Pancreas (tissue), 10 donors: ENCODE measurements at regions not wholly inside any gene's neighbourhood (a gene's known extent, or its start where the extent isn't known, plus 50 kb on each side); places are given as distances from the start of the nearest gene placed in this dataset.

ENCODE experiments used
- ATAC-seq, 4 donors: fragments of 200-7000 bp; cut with Tn5 transposase; one replicate each; pipeline versions ENCODE4 v1.8.0 to v1.9.1; 2020; ENCODE audit warnings: mild to moderate bottlenecking in 4 of 4, moderate library complexity in 4 of 4
- DNase-seq, 6 donors: peaks; one replicate each; pipeline ENCODE4 v3.0.0-alpha.2; 2020
- FAIRE-seq: peaks from 2 replicates; lab custom pipeline; 2012; peaks lifted over from hg19 to GRCh38; lab: Jason Lieb, UNC
- H3K27ac ChIP-seq, 4 donors: fragments of 200-600 bp; sonication (generic); 1 replicate in 3 of 4; 2 replicates in 1 of 4; pipeline versions ENCODE4 v1.5.0 to v1.8.0; 2020
- H3K27me3 ChIP-seq, 4 donors: fragments of 200-600 bp; one replicate each; pipeline ENCODE4 v1.8.0; 2021
- H3K36me3 ChIP-seq, 3 donors: fragments of 200-600 bp; sonication (generic) in 1 of 3; one replicate each; pipeline versions ENCODE4 v1.5.0 to v1.8.0; 2020 to 2021
- H3K4me1 ChIP-seq, 3 donors: fragments of 200-600 bp; one replicate each; pipeline ENCODE4 v1.8.0; 2021
- H3K4me3 ChIP-seq, 4 donors: fragments of 200-600 bp; sonication (generic) in 2 of 4; one replicate each; pipeline versions ENCODE4 v1.5.0 to v1.8.0; 2020 to 2021
- H3K9me3 ChIP-seq, 4 donors: fragments of 200-600 bp; one replicate each; pipeline ENCODE4 v1.8.0; 2021
- WGBS, 2 donors: extraction: QIAGEN DNeasy Blood & Tissue Kit; methylation state at CpG; one replicate each; pipeline ENCODE4 v1.1.7; 2013; 5-methylcytosine and 5-hydroxymethylcytosine counted together
- intact Hi-C, 3 donors: fragments of 100-400 bp; cut with DNase I; formaldehyde crosslinking; loops; one replicate each; pipeline versions ENCODE4 v1.11.1 to v1.14.2; 2022
- TF ChIP-seq, protein P1 (sequence below), 4 donors: fragments of 200-600 bp; sonication (generic) in 3 of 4; IDR thresholded peaks; one replicate each; pipeline versions ENCODE4 v1.5.0 to v1.8.0; 2021; ENCODE audit warnings: antibody characterized with exemption in 4 of 4
- donor health status: healthy with polysubstance abuse.
- donor health status: DM: no; HTN: no; CAD: no; lungs with moderate emphysema.
- donor health status: DM: no; HTN: no; CAD: no.
- donor health status: control.
- donor health status: control.
- donor health status: Bipolar disorder and iron deficiency.
- donor health status: DM: yes; HTN: yes; CAD: no.
- donor health status: DM: no; HTN: no; CAD: no.
- donor health status: DM: no; HTN: no; CAD: no.
- donor health status: DM: yes; HTN: yes; CAD: no.

DNA sequence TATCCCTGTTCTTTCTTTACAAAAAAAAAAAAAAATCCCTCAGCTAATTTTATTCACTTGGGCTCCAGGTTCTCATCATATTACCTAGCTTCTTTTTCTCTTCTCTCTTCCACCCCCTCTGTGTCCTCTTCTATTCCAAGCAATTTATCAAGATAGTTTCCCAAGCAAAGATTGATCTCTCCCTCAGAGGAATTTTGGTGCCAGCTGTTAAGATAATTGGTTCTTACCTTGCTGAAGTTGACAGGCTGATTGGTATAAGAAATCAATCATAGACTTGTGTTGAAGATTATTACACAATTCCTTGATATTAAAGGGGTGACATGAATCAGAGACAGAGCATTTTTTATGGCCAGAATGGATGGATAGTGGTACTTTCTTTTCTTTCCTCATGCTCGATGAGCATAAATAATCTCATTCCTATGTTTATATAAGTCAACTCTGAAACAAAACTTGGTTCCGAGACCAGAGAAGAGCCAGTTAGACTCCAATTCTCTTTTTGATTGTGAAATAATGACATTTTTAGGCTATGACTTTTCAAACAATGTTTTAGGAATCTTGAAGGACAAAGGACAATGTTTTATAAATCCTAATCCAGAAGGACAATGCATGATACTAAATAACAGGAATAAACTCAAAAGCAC lies 264.1 kb upstream of the PRKD1 start:
- no peak for ATAC-seq
- Histone ChIP-seq H3K4me3 (no peak overlapping the region), H3K9me3 (no peaks in the 10 kb centered on the region), H3K27ac (no peak overlapping the region), H3K27me3 (no peaks in the 10 kb centered on the region), H3K4me1 (no peaks in the 10 kb centered on the region), H3K36me3 (no peaks in the 10 kb centered on the region)
- intact Hi-C loops: no loop called here
- DNase-seq: no peak
- no peak for FAIRE-seq
- WGBS, 2 donors: 72 to 83% methylated on average over 2 of the region's 2 CpGs
- TF ChIP-seq, protein P1, sequence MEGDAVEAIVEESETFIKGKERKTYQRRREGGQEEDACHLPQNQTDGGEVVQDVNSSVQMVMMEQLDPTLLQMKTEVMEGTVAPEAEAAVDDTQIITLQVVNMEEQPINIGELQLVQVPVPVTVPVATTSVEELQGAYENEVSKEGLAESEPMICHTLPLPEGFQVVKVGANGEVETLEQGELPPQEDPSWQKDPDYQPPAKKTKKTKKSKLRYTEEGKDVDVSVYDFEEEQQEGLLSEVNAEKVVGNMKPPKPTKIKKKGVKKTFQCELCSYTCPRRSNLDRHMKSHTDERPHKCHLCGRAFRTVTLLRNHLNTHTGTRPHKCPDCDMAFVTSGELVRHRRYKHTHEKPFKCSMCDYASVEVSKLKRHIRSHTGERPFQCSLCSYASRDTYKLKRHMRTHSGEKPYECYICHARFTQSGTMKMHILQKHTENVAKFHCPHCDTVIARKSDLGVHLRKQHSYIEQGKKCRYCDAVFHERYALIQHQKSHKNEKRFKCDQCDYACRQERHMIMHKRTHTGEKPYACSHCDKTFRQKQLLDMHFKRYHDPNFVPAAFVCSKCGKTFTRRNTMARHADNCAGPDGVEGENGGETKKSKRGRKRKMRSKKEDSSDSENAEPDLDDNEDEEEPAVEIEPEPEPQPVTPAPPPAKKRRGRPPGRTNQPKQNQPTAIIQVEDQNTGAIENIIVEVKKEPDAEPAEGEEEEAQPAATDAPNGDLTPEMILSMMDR (IDR thresholded peaks at IDR 0.05): no peak

DNA sequence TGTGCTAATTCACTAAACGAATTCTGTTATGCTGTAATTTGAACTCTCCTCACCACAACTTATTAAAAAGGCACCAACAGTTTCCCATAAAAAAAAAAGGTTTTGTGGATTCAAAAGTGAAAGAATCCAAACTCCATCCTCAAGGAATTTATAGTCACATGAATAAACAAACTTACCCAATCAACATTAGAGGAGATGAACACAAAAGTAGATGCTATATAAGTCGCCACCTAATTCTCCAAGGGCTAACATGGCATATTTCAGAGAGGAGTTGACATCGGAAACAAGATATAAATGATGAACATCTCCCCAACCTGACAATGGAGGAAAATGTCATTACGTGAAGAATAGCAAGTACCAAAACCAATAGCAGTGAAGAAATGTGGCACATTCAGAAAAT lies 265.5 kb upstream of the PRKD1 start:
- DNase-seq (no peak), FAIRE-seq (no peak), ATAC-seq (no peak)
- TF ChIP-seq, protein P1 (IDR thresholded peaks at IDR 0.05): no peak
- H3K36me3 ChIP-seq: no peaks in the 10 kb centered on the region
- H3K4me1 ChIP-seq: no peaks in the 10 kb centered on the region
- no peaks in the 10 kb centered on the region for H3K27me3 ChIP-seq
- H3K9me3 ChIP-seq: no peaks in the 10 kb centered on the region
- H3K27ac ChIP-seq: no peak overlapping the region
- WGBS, 2 donors: 76 to 82% methylated on average over 4 of the region's 4 CpGs
- H3K4me3 ChIP-seq: no peak overlapping the region
- intact Hi-C loops: no loop called here

DNA sequence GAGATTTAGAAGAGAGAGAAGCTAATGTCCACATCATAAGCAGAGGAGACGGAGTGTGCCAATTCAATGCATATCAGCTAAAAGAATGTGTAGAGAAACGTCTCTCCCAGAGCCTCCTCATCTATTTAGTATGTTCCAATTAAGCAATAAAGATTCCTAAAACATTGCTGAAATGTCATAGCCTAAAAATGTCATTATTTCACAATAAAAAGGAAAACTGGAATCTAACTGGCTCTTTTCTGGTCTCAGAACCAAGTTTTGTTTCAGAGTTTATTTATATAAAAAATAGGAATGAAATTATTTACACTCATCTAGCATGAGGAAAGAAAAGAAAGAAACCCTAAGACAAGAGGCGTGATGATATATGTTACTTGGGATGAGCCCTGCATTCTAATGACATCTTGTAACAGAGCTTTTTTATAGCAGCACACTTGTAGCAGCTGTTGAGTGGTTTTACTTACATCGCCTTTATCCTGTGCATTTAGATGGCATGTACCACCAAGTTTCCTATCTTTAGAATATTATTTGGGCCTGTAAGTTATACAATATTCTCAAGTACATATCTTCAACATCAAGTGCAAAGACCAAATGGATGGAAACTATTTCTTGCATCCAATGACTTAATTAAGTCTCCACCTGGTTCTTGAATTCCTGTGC lies 266.3 kb upstream of the PRKD1 start:
- WGBS, 2 donors: 84 to 87% methylated on average over 4 of the region's 4 CpGs
- Histone ChIP-seq H3K36me3 (no peaks in the 10 kb centered on the region), H3K27ac (no peak overlapping the region), H3K4me1 (no peaks in the 10 kb centered on the region), H3K27me3 (no peaks in the 10 kb centered on the region), H3K4me3 (no peak overlapping the region), H3K9me3 (no peaks in the 10 kb centered on the region)
- TF ChIP-seq, protein P1 (IDR thresholded peaks at IDR 0.05): no peak
- intact Hi-C loops: no loop called here
- no peak for DNase-seq
- no peak for FAIRE-seq
- peak in 1 of 4 donors; percentile 47 for ATAC-seq

DNA sequence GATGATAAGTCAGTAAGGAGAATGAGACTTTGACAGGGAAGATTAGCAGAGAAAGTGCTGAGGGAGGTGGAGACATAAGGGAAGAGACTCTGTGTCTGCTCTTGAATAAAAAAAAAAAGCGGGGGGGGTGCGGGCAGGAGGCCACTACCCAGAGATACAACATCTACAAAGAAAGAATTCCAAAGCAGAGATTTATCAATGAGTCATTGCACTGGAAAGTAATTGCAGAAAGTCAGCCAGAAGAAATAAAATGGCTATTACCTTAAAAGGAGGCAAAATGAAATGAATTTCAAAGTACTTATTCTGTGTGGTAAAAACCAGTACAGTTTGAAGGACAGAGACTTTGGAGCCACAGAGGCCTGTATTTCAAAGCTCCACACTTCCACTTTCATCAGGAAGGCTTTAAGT lies 267.1 kb upstream of the PRKD1 start:
- Histone ChIP-seq H3K36me3 (no peaks in the 10 kb centered on the region), H3K27me3 (no peaks in the 10 kb centered on the region), H3K9me3 (no peaks in the 10 kb centered on the region), H3K4me3 (no peak overlapping the region), H3K27ac (no peak overlapping the region), H3K4me1 (no peaks in the 10 kb centered on the region)
- DNase-seq (no peak), ATAC-seq (peak in 3 of 4 donors; percentile 24 to 53 (median 35)), FAIRE-seq (no peak)
- WGBS, 2 donors: 51 to 74% methylated on average over 2 of the region's 2 CpGs
- intact Hi-C loops: no loop called here
- TF ChIP-seq, protein P1 (IDR thresholded peaks at IDR 0.05): no peak

DNA sequence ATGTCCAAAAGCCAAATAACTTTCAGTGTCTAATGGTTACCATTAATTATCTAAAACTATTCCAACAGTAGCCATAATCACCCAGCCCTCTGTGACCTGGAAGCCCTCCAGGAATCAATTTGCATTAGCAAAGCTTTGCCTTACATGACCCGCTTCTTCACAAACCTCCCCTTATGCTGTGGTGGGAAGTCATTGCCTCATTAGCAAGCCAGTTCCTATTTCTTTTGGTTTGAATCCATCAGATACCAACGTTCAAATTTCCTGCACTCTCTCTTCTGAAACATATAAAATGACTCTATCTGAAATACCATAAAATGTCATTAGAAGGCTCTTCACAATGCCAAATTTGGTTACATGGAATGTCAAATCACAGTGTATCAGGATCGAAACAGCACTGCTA lies 268.3 kb upstream of the PRKD1 start:
- Histone ChIP-seq H3K27ac (no peak overlapping the region), H3K4me3 (no peak overlapping the region), H3K27me3 (no peaks in the 10 kb centered on the region), H3K36me3 (no peaks in the 10 kb centered on the region), H3K9me3 (no peaks in the 10 kb centered on the region), H3K4me1 (no peaks in the 10 kb centered on the region)
- intact Hi-C loops: no loop called here
- ATAC-seq (no peak), FAIRE-seq (no peak), DNase-seq (no peak)
- 33 to 40% methylated on average over 3 of the region's 3 CpGs for WGBS, 2 donors
- TF ChIP-seq, protein P1 (IDR thresholded peaks at IDR 0.05): no peak
